GM12878 (cell line): ENCODE measurements at regions not wholly inside any gene's neighbourhood (a gene's known extent, or its start where the extent isn't known, plus 50 kb on each side); places are given as distances from the start of the nearest gene placed in this dataset.

Source experiments
- ATAC-seq: fragments of 200-7000 bp; cut with Tn5 transposase; 3 replicates; pipeline ENCODE4 v1.9.1; 2020; ENCODE audit warnings: mild to moderate bottlenecking, moderate library complexity
- BruUV-seq: library from RNA; stranded (reverse); fragments of 400-500 nt; replicated peaks from 2 replicates; lab custom pipeline; 2021; lab: Mats Ljungman, UMichigan
- CTCF ChIA-PET: fragments of 300-600 bp; sonication (Branson Sonifier 250); formaldehyde crosslinking; extraction: SDS; loops from one replicate; lab custom pipeline; 2021; ENCODE audit warnings: inconsistent platforms; lab: Yijun Ruan, JAX
- POLR2A ChIA-PET: fragments of 350-600 bp; formaldehyde crosslinking; extraction: SDS; loops from one replicate; lab custom pipeline; 2021; ENCODE audit warnings: inconsistent platforms; lab: Charles Lee
- RAD21 ChIA-PET: fragments of 300-600 bp; sonication (Branson Sonifier 250); formaldehyde crosslinking; loops from one replicate; lab custom pipeline; 2023; ENCODE audit warnings: antibody characterized with exemption; ENCODE audit not compliant: unreplicated experiment; lab: Charles Lee
- SMC1A ChIA-PET: fragments of 300-600 bp; sonication (Branson Sonifier 250); formaldehyde crosslinking; loops from one replicate; lab custom pipeline; 2023; ENCODE audit not compliant: unreplicated experiment, uncharacterized antibody; lab: Charles Lee
- DNase-seq: peaks from one replicate; pipeline ENCODE4 v3.0.0-alpha.2; 2011; ENCODE audit warnings: low read depth, low spot score
- FAIRE-seq: peaks from 3 replicates; lab custom pipeline; 2011; peaks lifted over from hg19 to GRCh38; lab: Jason Lieb, UNC
- H2AFZ ChIP-seq: 2 replicates; pipeline ENCODE4 v1.6.0; 2011; ENCODE audit warnings: low read depth, low read length, control low read depth; ENCODE audit not compliant: control insufficient read depth
- H3K27ac ChIP-seq: 2 replicates; pipeline ENCODE4 v1.5.1; 2011; ENCODE audit warnings: control low read depth; ENCODE audit not compliant: control insufficient read depth, insufficient read depth
- H3K27me3 ChIP-seq, 2 experiments: replicated peaks in 1 of 2; 2 replicates each; pipeline versions ENCODE4 v1.6.0 to v1.6.1; 2011; ENCODE audit warnings: low read length in 1 of 2; ENCODE audit not compliant: control insufficient read depth in 2 of 2, insufficient read depth in 2 of 2
- H3K36me3 ChIP-seq, 2 experiments: 2 replicates each; pipeline ENCODE4 v1.5.1; 2011; ENCODE audit warnings: low read length in 1 of 2; ENCODE audit not compliant: control insufficient read depth in 2 of 2, insufficient read depth in 2 of 2
- H3K4me1 ChIP-seq: 2 replicates; pipeline ENCODE4 v1.6.1; 2011; ENCODE audit warnings: mild to moderate bottlenecking, low read length, moderate library complexity, mixed read lengths; ENCODE audit not compliant: control insufficient read depth, insufficient read depth
- H3K4me2 ChIP-seq: 2 replicates; pipeline ENCODE4 v1.6.0; 2011; ENCODE audit warnings: control low read depth; ENCODE audit not compliant: control insufficient read depth, insufficient read depth
- H3K4me3 ChIP-seq: fragments of 200-600 bp; sonication (generic); 2 replicates; pipeline ENCODE4 v1.5.1; 2016
- H3K79me2 ChIP-seq: 2 replicates; pipeline ENCODE4 v1.6.0; 2011; ENCODE audit warnings: low read length; ENCODE audit not compliant: control insufficient read depth, insufficient read depth
- H3K9ac ChIP-seq: 2 replicates; pipeline ENCODE4 v1.8.0; 2011; ENCODE audit warnings: low read length, control low read depth, mixed read lengths; ENCODE audit not compliant: control insufficient read depth, insufficient read depth
- H3K9me3 ChIP-seq: replicated peaks from 3 replicates; pipeline ENCODE4 v1.5.1; 2011; ENCODE audit warnings: mild to moderate bottlenecking, low read length; ENCODE audit not compliant: control insufficient read depth, insufficient read depth
- H4K20me1 ChIP-seq: 2 replicates; pipeline ENCODE4 v1.6.0; 2011; ENCODE audit not compliant: control insufficient read depth, insufficient read depth
- ATF7 ChIP-seq: fragments of 450-650 bp; IDR thresholded peaks from 2 replicates; pipeline ENCODE4 v1.6.1; 2016; ENCODE audit warnings: low read depth, mild to moderate bottlenecking
- BCL11A ChIP-seq: IDR thresholded peaks from 2 replicates; pipeline ENCODE4 v1.6.1; 2011; ENCODE audit warnings: low read depth, low read length
- BCLAF1 ChIP-seq: fragments of 450-650 bp; IDR thresholded peaks from 2 replicates; pipeline ENCODE4 v1.6.1; 2017; ENCODE audit warnings: antibody characterized with exemption, mild to moderate bottlenecking, moderate library complexity
- CREB1 ChIP-seq: IDR thresholded peaks from 2 replicates; pipeline ENCODE4 v1.6.1; 2012; ENCODE audit warnings: low read depth, mild to moderate bottlenecking, inconsistent platforms
- EP300 ChIP-seq, 2 experiments: fragments of 150-350 bp in 1 of 2; IDR thresholded peaks; 2 replicates each; pipeline ENCODE4 v1.6.1; 2011 to 2012; ENCODE audit warnings: low read depth in 2 of 2, low read length in 2 of 2, borderline replicate concordance in 1 of 2, improper control_type of control experiment in 1 of 2, inconsistent platforms in 1 of 2; ENCODE audit not compliant: control insufficient read depth in 1 of 2
- ESRRA ChIP-seq: IDR thresholded peaks from 2 replicates; pipeline ENCODE4 v1.6.1; 2012; ENCODE audit warnings: mild to moderate bottlenecking, low read length, improper control_type of control experiment
- FOS ChIP-seq: IDR thresholded peaks from 3 replicates; pipeline ENCODE4 v1.6.1; 2011; ENCODE audit warnings: borderline replicate concordance; ENCODE audit not compliant: insufficient read length; ENCODE audit errors: extremely low read depth
- FOXM1 ChIP-seq: IDR thresholded peaks from 2 replicates; pipeline ENCODE4 v1.6.1; 2012; ENCODE audit warnings: low read depth, mild to moderate bottlenecking, inconsistent platforms, low read length, moderate library complexity
- GATAD2B ChIP-seq: fragments of 450-650 bp; conservative IDR thresholded peaks from 2 replicates; pipeline ENCODE4 v1.6.1; 2017; ENCODE audit warnings: low read depth, mild to moderate bottlenecking, moderate library complexity
- NR2C1 ChIP-seq: fragments of 450-650 bp; IDR thresholded peaks from 2 replicates; pipeline ENCODE4 v1.6.1; 2017; ENCODE audit warnings: antibody characterized with exemption, mild to moderate bottlenecking, moderate library complexity
- NR2C2 ChIP-seq: IDR thresholded peaks from 2 replicates; pipeline ENCODE4 v1.6.1; 2011; ENCODE audit warnings: borderline replicate concordance, low read depth; ENCODE audit not compliant: control insufficient read depth, insufficient read length
- RCOR1 ChIP-seq: conservative IDR thresholded peaks from 2 replicates; pipeline ENCODE4 v1.6.1; 2012; ENCODE audit warnings: low read depth, low read length, improper control_type of control experiment
- SREBF2 ChIP-seq: IDR thresholded peaks from 2 replicates; pipeline ENCODE4 v1.6.1; 2012; ENCODE audit warnings: mild to moderate bottlenecking, low read length
- TAF1 ChIP-seq: IDR thresholded peaks from 2 replicates; pipeline ENCODE4 v1.6.1; 2011; ENCODE audit warnings: mild to moderate bottlenecking, low read depth, low read length, borderline replicate concordance
- TARDBP ChIP-seq: IDR thresholded peaks from 2 replicates; pipeline ENCODE4 v1.6.1; 2016; ENCODE audit warnings: borderline replicate concordance
- WGBS: methylation state at CpG from one replicate; pipeline ENCODE4 v1.1.6; 2016; ENCODE audit warnings: low lambda C conversion rate; ENCODE audit not compliant: insufficient replicate concordance, insufficient coverage; ENCODE audit errors: missing lambda C conversion rate; 5-methylcytosine and 5-hydroxymethylcytosine counted together
- in situ Hi-C: fragments of 300-500 bp; cut with MboI; formaldehyde crosslinking; loops from 9 replicates; pipeline ENCODE4 v1.14.3; 2018; ENCODE audit warnings: mixed read lengths
- intact Hi-C: fragments of 100-400 bp; cut with micrococcal nuclease; formaldehyde crosslinking; loops from one replicate; pipeline ENCODE4 v1.14.2; 2022; ENCODE audit not compliant: unreplicated experiment
- TF ChIP-seq, protein P1 (sequence below): fragments of 450-650 bp; IDR thresholded peaks from 2 replicates; pipeline ENCODE4 v1.6.1; 2018; ENCODE audit warnings: borderline replicate concordance, mild to moderate bottlenecking; ENCODE audit not compliant: partially characterized antibody

GRCh38 chr12:84553331-84554117 is 359.1 kb downstream of the SLC6A15 start (continued):
- TF ChIP-seq, protein P1, sequence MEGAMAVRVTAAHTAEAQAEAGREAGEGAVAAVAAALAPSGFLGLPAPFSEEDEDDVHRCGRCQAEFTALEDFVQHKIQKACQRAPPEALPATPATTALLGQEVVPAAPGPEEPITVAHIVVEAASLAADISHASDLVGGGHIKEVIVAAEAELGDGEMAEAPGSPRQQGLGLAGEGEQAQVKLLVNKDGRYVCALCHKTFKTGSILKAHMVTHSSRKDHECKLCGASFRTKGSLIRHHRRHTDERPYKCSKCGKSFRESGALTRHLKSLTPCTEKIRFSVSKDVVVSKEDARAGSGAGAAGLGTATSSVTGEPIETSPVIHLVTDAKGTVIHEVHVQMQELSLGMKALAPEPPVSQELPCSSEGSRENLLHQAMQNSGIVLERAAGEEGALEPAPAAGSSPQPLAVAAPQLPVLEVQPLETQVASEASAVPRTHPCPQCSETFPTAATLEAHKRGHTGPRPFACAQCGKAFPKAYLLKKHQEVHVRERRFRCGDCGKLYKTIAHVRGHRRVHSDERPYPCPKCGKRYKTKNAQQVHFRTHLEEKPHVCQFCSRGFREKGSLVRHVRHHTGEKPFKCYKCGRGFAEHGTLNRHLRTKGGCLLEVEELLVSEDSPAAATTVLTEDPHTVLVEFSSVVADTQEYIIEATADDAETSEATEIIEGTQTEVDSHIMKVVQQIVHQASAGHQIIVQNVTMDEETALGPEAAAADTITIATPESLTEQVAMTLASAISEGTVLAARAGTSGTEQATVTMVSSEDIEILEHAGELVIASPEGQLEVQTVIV: no peak

DNA sequence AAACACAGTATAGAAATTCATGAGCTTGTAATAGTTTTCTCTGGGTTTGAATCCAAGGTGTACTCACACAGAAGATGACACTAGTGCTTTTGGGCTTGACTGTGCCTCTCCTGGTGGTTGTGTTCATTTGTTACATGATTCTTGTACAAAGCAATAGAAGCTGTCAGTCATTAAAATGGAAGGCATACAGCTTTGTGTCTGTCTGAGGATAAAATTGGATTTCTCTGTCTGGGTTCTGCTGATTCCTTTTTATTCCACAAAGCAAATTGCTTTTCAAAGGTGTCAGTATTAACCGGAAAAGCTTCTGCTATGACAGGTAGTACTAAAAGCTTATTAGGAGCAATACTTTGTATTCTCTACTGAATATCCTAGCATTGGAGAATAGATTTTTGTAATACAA is 361.2 kb downstream of the SLC6A15 start:
- CTCF ChIA-PET: no interaction called here

More for the DNA sequence above, 361.2 kb downstream of the SLC6A15 start:
- Histone ChIP-seq H3K4me3 (no peak overlapping the region), H3K9ac (no peak overlapping the region), H3K9me3 (no peaks in the 10 kb centered on the region), H3K27ac (no peak overlapping the region), H3K36me3 (no peaks in the 10 kb centered on the region), H4K20me1 (no peaks in the 10 kb centered on the region), H3K4me1 (no peaks in the 10 kb centered on the region), H2AFZ (no peak overlapping the region), H3K4me2 (no peak overlapping the region), H3K79me2 (no peaks in the 10 kb centered on the region), H3K27me3 (no peaks in the 10 kb centered on the region)
- SMC1A ChIA-PET: no interaction called here
- RAD21 ChIA-PET: no interaction called here
- BruUV-seq: no TSS peak
- POLR2A ChIA-PET: no interaction called here
- 29% methylated on average over 1 of the region's 1 CpG for WGBS
- FAIRE-seq (no peak), DNase-seq (no peak), ATAC-seq (no peak)
- intact Hi-C loops: no loop called here
- in situ Hi-C loops: no loop called here
- TF ChIP-seq SREBF2 (no peak), TARDBP (no peak), NR2C1 (no peak), NR2C2 (no peak), RCOR1 (no peak), EP300 (IDR thresholded peaks at IDR 0.05; ENCODE audit: borderline replicate concordance in 1 of 2, control insufficient read depth in 1 of 2, low read depth in 2 of 2, low read length in 2 of 2) (no peak), BCLAF1 (no peak), ESRRA (no peak), CREB1 (no peak), FOXM1 (no peak), FOS (no peak), GATAD2B (no peak), TAF1 (no peak), BCL11A (no peak), ATF7 (no peak)
